Left forelimb (tissue), 1 donor: ENCODE measurements at regions not wholly inside any gene's neighbourhood (a gene's known extent, or its start where the extent isn't known, plus 50 kb on each side); places are given as distances from the start of the nearest gene placed in this dataset.

ENCODE experiments used
- DNase-seq: peaks from one replicate; pipeline ENCODE4 v3.0.0-alpha.2; 2018; ENCODE audit warnings: low spot score

DNA sequence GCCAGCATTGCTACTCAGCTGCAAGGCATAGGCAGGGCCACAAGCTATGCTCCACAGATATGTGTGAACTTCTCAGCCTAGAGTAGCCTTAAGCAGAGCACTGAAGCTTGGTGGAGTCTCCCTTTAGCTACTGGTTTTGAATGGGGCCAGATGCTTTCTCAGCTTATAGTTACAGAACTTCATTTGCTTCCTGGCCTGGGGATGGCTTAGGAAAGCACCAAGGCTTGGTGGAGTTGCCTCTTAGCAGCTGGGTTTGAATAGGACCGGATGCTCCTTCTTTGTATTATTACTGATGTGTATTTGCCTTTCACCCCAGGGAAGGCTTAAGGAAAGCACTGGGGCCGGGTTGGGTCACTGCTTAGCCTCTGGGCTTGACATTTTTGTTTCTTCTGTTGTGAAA lies 497.8 kb upstream of the SEMA6A start:
- no peak for DNase-seq

DNA sequence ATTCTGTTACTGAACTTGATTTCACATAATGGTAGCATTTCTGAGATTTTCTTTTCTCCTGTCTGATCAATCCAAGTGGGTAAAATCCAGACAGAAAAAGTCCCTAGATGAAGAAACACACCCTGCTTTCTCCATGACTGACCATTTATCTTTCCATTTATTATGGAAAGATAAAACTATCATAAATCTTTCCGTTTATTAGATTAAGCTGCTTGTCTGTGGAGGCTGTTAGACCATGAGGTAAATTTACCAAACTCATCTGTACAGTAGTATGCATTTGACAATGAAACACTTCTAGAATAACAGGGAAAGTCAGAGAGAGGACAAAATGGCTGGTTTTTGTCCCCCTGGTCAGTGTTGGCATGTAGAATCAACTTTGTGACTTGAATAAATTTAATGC lies 491.2 kb upstream of the SEMA6A start:
- no peak for DNase-seq

DNA sequence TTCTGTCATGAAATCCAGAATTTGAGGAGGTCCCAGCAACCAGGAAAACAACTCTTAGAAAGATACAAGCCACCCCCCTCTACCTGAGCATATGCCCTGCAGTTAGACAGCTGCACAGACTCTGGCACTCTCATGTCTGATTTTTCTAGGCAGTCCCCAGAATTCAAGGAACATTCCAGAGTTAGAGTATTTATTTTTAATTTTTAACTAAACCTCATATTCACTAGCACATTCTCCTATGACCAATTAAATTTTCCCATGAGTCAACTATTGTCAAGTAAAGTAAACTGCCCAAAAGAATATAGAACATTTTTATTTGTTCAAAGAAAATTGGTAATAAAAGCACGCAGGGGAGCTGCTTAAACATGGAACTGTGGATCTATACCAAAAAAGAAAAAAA lies 490.5 kb upstream of the SEMA6A start:
- DNase-seq, result no peak

DNA sequence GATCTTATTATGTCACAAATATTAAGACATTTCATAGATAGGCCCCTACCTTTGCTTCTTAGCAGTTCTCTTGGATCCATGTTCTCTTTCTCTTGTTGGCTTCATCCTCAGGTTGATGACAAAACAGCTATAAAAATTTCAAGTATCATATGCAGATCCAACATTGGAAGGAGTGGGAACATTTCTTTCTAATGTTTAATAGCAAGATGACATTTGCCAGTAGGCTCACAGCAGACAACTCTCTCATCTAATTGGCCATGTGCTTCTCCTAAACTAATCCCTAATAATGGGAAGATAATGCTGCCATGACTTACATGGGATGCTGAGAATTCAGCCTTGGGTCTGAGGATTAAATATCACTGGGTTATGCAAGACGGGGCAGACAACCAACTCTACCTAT lies 485.5 kb upstream of the SEMA6A start:
- no peak for DNase-seq

DNA sequence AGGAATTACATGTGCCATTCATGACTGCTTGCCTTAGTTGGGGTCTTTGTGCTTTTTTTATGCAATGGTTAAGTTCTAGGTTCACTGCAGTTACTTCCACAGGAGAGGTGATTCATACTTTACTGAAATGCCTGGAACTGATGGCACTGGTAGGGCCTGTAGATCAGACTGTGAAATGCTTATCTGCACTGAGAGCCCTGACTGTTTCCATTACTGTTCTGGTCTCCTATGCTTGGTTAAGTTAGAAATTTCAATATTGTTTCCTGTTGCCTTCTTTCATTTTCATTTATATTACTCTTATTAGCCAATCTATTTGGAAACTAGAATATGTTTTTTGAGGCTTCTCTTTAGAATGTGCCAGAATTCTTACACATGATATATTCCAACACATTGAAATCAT lies 484.1 kb upstream of the SEMA6A start:
- DNase-seq, result no peak

DNA sequence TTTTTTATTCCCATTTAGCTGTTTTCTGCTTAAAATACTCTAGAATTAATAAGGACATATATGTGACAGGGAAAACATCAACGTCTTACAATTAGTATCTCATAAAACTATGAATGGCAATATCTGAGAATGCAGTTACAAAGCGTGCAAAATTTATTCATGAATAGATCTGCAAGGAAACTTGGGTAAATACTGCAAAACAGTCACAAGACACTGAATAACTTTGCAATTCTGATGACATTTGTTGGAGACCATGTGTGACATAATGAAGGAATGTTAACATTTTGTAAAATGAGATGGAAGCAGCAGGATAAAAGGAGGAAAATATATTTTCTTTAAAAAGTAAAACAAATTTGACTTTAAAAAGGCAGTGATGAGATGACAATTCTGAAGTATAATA lies 480.9 kb upstream of the SEMA6A start:
- DNase-seq, result no peak

DNA sequence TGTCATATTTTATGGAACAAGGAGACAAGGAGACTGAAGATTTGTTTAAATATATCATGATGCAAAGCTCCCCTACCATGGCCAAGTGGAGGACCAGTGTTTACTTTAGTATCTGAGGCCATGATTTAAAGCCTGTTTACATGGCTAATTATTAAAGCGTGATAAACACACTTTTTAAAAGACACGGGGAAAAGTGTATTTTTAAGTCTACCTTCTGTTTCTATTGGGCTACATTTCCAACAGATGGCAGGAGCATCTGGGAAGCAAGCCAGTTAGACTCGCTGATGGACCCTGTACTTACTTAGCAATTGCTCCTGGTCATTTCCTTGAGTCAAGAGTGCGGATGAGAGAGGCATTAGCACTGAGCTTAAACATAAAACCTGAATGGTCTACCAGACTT lies 480.3 kb upstream of the SEMA6A start:
- DNase-seq, result no peak

DNA sequence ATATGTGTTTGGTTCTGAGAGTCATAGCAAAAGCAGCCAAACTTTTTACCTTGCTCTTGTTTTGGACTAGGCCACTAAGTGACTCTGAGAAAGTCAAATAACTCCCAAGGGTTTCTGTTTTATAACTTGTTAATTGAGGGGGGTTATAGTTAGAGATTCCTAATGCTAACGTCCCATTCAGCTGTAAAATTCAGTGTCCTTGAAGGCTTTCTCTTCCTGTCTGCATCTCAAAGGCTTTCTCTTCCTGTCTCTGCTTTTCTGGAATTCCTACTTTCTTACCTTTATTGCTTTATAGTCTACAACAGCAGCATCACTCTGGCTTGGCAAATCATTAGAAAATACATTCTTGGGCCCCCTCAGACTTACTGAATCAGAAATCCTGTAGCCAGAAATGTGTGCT lies 479.5 kb upstream of the SEMA6A start:
- no peak for DNase-seq

DNA sequence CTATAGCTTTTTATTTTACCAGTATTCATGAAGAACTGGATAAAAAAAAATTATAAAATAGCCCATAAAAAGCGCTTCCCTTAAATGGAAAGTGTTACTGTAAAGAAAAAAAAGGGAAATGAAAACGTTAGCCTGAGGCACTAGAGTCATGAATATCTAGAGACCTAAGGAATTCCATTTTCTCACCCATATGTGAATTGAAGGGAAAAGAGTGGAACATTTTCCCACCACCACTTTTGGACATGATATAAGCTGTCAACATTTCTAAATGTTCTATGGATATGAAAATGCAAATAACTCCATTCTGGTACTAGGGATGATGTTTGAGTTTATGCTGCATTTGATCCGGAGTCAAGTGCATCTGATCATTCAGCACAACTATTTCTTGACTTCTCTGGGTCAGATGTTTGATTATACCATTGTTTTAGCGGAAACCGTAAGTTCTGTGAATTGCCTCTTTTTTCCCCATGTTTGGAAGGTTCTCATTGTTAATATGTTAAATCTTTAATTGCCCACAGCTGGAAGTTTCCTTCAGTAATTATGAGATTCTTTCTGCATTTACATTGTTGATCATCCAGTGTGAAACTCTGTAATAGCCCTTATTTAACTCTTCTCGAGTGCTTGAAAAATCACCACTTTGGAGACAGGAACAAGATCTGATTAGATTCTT lies 467.4 kb upstream of the SEMA6A start:
- no peak for DNase-seq

DNA sequence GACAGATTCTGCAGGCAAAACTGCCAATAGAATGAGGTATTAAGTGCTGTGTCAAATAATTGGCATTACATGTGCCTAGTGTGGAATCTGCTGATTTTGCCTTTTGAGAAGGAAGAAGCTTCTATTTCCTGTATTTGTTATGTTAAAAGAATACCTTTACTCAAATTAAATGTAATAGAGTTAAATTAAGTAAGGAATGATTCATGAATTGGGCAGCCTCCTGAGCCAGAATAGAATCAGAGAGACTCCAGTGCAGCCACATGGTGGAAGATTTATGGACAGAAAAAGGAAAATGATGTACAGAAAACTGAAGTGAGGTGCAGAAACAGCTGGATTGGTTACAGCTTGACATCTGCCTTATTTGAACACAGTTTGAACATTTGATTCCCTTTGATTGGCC lies 464.4 kb upstream of the SEMA6A start:
- DNase-seq, result no peak

DNA sequence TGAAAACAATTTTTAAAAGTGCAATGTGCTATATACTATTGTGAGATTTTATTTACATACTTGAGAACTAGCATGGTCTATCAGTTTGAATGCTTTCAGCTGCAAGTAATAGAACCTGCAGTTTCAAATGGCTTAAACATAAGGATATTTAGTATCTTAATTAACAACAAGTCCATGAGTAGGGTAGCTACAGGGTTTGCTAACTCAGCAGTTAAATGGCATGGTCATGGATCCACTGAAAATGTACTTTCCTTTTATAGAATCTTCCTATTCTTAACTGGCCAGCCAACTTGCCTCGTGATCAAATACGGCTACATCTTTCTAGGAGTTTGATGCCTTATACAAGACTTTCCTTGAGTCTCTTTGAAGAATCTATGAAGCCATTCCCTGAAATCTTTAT lies 452.8 kb upstream of the SEMA6A start:
- no peak for DNase-seq

DNA sequence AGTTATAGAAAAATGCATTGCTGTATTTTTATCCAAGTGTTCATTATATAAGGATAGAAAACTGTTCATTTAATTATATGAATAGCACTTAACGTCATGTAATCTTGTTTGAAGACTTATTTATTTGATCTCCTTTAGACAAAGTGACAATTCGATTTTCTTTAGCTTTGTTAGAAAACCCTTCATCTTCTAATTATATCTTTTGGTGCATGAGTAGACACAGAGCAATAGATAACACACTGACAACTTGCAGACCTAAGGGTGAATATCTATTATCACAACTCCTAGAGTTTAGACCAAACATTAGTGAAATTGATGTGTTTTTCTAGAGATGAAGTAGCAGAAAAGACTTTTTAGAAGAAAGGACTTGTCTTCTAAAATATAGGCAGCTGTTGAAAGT lies 446.4 kb upstream of the SEMA6A start:
- no peak for DNase-seq

DNA sequence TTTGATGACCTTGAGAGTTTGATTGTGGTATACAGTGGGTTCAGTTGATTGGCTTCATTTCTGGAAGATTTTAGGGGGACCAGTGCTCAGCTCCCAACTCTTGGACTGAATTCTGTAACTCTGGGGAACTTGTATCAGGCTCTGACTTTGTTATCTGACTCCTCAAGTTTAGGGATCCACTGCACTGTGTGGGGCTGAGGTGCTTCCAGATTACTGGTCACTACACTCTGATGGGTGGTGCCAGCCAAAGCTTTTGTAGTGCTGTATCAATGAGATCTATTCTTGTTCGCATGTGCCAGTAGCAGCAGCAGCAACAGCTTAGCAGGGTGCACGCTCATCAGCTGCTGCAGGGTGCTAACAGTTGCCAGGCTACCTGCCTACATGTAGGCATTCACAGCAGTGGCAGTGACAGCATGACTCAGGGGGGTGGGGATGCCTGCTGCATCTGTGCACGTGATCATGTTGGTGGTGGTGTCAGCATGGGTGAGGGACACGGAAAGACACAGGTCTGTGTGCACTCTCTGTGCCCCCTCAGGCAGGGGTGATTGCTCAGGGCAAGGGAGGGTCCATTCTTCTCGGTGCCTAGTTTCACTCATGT lies 438.8 kb upstream of the SEMA6A start:
- no peak for DNase-seq

DNA sequence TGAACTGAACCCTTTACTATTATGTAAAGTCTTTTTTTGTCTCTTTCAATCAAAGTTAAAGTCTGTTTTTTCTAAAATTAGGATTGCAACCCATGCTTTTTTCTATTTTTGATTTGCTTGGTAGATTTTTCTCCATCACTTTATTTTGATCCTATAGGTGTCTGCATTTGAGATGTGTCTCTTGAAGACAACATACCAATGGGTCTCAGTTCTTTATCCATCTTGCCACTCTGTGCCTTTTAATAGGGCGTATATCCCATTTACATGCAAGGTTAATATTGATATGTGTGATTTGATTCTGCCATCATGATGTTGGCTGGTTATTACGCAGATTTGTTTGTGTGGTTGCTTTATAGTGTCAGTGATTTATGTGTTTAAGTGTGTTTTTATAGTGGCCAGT lies 436.0 kb upstream of the SEMA6A start:
- DNase-seq, result no peak

DNA sequence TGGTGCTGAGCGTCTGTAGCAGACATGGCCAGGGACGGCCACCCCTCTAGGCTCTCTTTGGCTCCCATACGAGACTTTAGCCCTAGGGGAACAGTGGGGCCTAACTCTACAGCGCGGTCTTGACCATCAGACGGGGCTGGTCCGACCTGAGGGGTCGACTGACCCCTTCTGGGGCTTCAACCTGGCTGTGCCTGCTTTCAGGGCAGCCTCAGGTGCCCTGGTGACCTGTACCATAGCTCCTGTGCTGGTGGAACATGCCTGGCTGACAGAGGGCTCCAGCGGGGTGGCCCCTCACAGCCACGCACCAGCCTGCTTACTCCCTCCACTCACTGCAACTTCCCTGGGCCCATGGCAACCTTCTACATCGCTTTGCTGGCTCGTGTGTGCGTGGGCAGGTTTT lies 423.4 kb upstream of the SEMA6A start:
- no peak for DNase-seq

DNA sequence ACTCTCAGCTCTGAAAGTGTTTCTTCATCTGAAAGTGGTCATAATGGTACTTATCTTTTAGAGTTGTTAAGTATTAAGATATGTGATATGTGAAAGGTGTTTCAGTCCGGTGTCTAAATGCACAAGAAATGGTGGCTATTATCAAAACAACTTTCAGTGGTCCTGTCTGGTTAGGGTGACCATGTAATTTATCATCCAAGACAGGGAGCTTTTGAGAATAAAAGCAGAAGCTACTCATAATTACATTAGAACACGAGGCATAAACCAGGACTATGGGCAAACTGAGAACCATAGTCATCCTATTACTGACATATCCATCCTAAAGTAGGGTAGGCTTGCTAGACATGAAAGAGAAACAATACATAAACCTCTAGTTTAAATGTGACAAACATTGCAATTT lies 418.1 kb upstream of the SEMA6A start:
- DNase-seq, result no peak

DNA sequence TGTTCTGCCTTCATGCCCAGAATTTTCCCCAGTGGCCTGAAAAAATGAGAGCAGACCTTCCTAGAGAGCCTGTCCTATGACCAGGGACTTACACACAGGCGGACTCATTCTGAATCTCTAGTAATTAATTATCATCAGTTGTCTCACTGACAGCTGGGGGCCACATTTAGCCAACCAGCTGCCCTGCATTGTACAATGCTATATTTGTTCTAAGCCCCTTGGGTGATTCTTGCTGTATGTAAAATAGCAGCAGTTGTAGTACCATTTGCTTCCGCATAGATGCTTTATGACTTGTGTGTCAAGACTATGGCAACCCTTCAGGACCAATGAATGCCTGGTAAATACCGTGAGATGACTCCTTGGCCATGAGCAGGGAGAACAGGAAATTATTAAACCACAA lies 415.4 kb upstream of the SEMA6A start:
- DNase-seq, result no peak

DNA sequence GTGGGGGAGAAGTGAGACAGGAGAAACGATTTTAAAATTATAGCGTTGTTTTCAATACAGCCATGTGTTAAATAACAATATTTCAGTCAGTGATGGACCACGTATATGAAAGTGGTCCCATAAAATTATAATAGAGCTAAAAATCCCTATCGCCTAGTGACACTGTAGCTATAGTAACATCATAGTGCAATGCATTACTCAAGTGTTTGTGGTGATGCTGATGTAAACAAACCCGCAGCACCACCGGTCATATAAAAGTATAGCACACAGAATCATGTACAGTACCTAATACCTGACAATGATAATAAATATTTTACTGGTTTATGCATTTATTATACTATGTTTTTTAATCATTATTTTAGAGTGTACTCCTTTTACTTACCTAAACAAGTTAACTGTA lies 407.4 kb upstream of the SEMA6A start:
- no peak for DNase-seq

DNA sequence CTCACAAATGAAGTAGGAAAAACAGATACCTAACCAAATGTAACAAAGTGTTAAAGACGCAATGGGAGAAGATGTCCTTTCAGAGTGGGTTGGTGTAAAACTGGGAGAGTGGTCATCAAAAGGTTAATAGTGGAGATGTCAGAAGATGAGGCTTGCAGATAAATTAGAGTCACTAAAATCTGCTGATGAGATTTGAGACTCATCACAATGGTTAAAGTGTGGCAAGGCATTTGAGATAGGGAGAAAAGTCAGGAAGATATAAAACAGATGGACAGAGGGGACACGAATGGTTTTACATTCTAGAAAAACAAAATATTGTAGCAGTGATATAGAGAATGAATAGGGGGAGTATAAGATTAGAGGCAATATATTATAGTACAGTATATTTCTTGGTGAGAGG lies 406.0 kb upstream of the SEMA6A start:
- DNase-seq, result no peak

DNA sequence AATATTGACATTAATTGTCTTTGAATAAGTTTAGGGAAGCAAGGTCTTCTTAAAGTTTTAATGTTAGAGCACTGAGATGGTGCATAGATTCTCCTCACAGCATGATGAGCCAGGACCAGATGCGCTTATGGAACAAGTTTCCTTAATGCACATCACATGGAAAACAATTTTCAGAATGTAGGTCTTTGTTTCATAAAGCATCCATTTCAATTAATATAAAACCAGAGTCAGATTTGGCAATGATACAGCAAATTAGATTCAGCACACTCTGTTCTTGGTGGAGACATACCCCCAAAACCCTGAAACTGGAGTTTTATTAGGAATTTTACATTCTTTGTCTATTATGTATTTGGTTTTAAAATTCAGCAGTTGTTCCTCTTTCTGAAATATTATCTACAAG lies 402.1 kb upstream of the SEMA6A start:
- no peak for DNase-seq

DNA sequence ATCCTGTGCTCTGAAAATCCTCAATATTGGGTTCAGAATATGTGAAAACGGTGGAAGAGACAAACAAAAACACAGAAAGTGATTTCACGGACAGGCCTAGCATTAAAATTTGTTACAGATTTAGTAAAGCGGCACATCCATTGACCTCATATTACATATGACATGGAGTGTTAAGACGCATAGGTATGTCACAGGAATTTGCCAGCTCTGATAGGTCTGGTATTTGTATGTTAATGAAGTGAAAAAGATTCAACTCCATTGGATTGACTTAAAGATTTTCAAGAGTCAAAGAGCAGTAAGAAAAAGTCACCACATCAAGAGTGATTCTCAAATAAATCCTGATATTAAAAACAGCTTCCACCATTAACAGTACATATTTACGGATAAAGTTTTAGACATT lies 396.5 kb upstream of the SEMA6A start:
- no peak for DNase-seq

DNA sequence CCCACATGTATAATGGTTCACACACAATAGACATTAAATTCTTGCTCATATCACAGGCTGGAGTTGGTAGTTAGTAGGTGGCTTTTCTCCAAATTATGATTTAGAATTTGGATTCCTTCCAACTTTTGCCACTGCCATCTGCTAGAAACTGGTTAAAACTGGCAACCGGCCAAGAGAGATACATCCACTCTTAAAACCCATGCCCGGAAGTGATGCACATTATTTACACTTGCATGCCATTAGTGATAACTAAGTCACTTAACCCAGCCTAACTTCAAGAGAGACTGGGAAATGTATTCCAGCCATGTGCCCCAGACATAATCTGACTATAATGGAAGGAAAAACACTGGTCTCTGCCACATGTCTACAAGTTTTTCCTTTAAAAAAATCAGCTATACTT lies 395.7 kb upstream of the SEMA6A start:
- no peak for DNase-seq

DNA sequence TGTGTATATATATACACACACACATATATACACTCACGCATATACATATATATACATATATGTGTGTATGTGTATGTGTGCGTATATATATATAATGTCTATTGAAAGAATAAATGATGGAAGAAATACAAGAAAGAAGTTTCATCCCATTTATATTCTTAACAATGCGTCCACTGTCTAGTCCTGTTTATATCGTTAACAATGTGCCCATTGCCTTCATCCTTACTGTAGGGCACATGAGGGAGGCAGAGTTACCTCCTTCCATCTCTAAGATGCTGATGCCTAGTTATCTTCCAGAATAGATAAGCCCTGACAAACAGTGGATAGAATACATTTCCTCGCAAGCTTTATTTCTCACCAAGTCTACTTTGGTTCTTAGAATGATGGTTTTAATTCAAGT lies 389.8 kb upstream of the SEMA6A start:
- no peak for DNase-seq

DNA sequence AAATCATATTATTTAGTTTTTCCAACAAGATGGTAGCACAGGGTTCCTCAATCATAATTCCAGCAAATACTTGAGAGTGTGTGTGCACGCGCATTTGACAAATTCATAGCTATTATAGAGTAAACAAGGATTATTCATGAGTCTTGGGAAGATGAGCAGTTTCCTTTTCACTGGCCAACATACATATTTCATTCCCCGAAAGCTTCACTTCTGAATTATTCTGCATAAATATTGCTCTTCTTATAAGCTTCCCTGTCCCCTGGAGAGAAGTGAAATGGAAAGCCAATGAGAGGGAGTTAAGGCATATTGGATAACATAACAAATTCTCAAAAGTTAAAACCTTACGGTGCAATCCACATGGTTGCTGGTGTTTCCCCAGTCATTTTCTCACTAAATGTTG lies 386.4 kb upstream of the SEMA6A start:
- DNase-seq, result no peak

DNA sequence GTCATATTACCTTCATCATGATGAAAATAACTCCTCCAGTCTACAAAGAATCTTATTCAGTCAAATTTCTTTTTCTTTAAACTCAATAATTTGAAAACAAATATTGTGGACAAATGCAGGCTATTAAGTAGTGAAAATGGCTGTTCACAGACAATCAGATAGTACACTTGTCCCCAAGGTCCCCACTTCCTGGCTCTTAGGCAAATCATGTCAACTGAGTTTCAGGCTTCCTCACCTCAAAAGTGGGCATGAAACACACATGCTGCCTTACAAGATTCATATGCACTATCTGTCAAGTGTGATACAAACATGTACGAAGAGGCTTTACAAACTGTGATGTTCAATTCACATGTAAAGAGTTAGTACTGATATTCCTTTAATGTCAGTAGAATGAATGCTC lies 385.2 kb upstream of the SEMA6A start:
- no peak for DNase-seq
